HG02884 (cell line): ENCODE measurements at regions not wholly inside any gene's neighbourhood (a gene's known extent, or its start where the extent isn't known, plus 50 kb on each side); places are given as distances from the start of the nearest gene placed in this dataset.
"Not testable (repeated sequence)": the region's sequence is repeated elsewhere in the genome, so short reads cannot be mapped to it uniquely, and the experiment has no call there.

Source experiments
- ATAC-seq: cut with Tn5 transposase; IDR thresholded peaks from one replicate; pipeline ENCODE4 v1.9.1; 2021; ENCODE audit warnings: mild to moderate bottlenecking, moderate library complexity; ENCODE audit not compliant: unreplicated experiment

DNA sequence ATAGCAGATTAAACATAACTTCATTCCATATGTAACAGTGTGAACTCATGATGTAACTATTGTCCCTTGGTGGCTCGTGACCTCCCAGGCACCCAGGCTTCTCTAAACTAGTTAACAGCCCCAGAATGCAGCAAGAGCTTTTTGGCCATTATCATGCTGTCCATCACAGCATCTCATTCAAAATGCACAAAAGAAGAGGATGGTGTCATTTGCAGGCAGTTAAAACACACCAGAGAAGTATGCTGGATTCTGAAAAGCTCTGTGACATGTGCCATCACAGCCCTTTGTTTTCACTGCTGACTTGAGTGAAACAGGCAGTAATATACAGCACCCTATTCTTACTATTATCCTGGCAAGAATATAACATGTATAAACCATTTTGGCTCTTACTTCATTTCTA lies 117.6 kb upstream of the CHMP2B start:
- ATAC-seq: no peak

DNA sequence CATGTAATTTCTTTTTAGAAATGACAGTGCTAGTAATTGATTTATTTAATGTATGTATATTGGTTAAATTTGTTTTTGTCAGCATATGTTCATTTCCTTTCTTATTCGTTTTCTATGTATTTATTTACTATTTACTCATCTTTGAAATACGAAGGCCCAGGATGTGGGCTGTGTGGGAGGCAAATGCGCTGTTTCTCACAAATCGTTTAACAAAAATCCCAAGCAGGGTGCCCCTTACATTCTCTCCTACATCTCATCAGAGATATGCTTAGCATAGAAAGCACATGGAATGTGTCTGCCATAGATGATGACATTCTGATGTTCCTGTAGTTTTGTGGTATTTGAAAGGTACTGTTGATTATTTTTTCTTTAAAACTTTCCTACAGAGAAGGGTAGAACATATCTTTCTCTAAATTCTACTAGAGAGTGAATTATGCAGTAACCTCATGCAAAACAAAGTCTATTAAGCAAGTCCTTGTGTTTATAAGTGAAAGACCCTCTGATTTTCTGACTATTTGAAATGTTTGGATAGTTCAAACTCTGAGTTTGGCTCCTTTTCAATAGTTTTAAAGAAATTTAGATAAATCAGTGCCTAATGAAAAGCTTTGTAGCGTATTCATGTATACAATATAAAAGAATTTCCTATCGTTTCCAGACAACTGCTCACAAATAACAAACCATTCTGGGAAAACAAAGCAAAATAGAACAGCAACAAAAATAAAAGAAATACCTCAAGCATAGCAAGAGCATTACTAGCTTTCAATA lies 111.1 kb upstream of the VGLL3 start:
- no peak for ATAC-seq

DNA sequence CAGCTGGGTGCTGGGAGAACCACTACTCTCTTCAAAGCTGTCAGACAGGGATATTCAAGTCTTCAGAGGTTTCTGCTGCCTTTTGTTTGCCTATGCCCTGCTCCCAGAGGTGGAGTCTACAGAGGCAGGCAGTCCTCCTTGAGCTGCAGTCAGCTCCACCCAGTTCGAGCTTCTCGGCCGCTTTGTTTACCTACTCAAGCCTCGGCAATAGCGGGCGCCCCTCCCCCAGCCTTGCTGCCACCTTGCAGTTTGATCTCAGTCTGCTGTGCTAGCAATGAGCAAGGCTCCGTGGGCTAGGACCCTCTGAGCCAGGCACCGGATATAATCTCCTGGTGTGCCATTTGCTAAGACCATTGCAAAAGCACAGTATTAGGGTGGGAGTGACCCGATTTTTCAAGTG lies 106.8 kb upstream of the VGLL3 start:
- ATAC-seq: not testable (repeated sequence)

DNA sequence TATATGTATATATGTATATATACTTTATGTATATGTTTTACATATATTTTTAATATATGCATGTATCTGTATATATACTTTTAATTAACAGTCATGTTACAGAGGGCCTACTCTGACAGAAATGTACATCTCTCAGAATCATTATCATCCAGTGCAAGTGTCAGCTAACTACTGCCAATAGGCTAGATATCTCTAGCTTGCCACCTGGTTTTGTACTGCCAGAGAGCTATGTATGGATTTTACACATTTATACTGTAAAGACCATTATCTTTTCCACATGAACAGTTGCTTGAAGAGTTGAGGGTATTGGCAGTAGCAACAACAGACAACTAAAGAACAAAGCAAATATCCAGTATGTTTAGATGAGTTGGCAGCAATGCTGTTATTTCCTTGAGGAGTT lies 99.7 kb upstream of the VGLL3 start:
- no peak for ATAC-seq

DNA sequence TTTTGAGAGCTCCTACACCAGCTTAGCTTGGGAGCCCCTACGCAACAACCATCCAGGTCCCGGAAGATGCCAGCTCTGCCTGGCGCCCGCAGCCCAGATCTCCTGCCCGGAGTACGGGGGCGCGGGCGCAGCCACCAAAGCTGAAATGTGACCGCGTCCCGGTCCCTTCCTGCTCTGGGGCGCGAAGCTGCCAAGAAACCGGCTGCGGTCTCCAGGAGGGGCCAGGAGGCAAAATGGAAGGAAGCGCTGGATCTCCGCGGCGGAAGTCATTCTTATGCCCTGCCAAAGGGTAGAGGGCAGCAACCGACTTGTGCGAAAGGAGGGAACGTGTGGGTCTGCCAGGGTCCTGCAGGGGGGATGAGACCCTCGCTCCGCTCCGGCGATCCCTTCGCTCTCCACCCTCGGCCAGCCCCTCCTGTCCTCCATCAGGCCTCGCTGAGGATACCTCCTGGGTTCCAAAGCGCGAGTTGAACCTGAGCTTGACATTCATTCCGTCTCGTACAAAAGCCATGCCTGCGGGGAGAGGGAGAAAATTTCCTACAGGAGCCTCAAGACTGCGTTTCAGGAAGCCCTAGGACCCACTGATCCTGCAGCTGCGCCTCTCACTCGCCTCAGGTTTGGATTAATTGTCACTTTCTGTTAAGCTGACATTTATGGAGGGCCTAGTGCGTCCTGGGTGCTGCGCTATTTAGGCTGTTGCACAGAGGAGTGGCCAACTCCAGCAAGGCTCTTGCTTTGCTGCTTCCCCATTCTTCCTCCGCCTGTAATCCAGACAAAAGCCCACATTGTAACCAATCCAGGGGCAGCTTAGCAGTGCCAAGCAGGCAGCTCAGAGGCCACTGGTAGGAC lies 98.3 kb upstream of the VGLL3 start:
- peak; percentile 59 for ATAC-seq

DNA sequence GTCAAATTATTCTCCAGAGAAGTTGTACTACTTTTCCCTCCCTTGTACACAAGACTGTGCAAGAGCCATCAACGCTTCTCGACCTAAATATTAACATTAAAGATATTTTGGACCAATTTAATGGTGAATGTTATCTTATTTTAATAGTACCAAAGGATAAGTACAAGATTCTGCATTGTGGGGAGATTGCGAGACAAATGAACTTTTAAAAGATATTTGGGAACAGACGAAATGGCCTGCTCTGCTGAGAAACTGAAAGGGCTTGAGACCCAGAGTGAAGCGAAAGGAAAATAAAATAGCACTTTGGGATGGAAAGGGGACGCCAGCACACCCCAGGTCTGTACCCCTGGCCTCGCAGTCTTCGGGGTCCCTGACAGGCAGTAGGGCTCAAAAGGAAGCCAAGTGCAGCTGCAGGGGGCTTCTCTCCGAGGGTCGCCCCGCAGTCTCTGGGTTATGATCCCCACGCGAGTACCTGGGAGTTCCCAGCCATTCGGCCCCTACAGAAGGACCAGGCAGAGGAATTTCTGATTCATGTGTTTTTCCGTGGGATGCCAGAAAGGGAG lies 97.6 kb upstream of the VGLL3 start:
- ATAC-seq: no peak

DNA sequence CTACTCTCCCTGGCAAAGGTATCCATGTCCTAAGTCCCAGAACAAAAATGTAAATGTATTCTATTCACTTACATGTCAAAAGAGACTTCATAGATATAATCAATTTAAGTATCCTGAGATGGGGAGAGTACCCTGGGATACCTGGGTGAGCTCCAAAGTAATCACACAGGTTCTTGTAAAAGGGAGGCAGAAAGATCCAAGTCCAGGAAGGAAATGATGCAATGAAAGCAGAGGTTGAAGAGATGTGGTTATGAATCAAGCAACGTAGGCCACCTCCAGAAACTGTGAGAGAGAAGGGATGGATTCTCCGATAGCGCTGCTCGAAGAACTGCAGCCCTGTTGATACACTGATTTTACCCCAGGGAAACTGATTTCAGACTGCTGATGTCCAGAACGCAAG lies 93.9 kb upstream of the VGLL3 start:
- ATAC-seq: no peak

DNA sequence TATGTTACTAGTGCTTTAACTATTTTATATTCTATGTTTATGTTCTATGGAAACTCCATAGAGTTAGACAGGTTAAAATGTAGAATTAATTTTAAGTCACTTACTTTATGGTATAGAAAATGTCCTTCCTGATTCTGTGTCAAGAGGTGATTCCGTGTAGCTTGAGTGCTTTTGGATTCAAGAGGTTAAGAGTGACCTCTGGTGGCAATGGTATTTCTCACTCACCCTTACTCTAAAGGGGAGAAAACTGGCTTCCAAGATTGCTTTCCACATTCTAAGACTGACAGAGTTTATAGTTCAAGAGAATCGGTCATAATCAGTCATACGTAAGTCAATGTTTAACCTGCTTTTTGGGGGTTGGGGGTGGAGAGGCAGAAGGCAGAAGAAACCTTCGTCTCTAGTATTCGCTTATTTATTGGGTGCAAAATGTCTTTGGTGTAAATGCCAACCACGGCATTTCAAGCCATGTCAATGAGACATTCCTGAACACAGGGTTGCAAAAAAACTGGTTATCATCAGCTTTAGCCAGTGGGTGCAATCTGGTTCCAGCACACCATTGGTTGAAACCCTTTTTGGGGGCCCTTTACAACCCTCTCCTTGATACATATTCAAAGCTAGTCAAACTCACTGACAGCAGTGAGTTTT lies 92.0 kb upstream of the VGLL3 start:
- peak; percentile 73 for ATAC-seq

DNA sequence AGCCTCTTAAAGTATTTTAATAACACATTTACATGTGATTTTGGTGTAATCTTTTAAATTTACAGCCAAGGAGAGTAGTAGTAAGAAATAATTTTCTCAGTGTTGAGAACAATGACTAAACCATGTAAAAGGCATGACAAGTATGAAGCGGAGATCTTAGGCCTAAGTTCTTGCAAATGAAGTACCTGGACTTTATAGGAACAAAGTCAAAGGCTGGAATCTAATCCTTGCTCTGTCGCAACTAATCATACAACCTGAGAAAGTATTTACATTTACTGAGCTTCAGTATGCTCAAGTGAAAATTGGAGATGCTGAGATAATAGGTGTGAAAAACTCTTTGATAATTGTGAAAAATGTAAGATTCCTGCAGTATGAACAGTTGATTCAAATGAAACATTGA lies 86.4 kb upstream of the VGLL3 start:
- ATAC-seq: no peak

DNA sequence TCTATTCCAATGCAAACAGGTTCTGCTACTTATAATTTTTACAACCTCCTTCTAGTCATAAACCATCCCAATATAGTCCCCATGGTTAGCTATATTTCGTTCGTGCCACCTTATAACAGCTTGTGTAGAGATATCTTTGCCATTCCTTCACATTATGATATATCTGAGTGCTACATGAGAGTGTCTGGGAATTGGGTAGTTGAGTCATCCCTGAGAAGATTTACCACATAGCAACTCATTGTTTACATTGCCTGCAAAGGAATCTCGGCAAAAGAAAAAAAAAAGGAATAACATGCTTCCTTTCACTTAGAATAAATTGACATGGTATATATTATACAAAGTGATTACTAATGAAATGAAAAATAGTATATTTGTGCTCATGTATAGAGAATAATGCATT lies 86.0 kb upstream of the VGLL3 start:
- no peak for ATAC-seq

DNA sequence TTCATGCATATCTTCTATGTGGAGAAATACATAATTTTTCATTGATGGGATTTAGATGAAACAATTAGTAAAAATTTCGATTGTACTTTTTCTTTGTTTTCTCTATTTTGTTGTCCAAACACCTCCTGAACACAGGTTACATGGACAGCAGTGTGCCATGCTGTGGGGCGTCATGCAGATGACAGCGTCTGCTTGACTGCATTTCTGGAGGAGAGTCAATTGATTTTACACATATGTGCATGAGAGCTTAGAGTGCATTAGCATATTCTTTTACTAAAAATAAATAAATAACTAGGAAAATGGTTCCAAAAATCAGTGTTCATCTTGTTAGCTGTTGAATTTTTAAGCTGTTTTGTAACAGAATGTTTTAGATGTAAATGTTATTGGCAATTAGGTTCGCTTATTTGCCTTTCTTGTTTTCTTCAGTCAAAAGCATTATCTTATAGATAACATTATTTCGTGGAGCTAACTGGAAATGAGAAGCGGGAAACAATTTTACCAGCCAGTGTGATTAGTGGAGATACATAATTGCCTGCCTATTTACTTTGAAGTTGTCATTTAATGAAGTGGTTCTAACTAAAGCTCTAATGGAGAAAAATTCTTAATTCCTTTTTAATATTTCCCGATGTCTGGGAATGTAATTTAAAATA lies 82.7 kb upstream of the VGLL3 start:
- ATAC-seq: no peak

DNA sequence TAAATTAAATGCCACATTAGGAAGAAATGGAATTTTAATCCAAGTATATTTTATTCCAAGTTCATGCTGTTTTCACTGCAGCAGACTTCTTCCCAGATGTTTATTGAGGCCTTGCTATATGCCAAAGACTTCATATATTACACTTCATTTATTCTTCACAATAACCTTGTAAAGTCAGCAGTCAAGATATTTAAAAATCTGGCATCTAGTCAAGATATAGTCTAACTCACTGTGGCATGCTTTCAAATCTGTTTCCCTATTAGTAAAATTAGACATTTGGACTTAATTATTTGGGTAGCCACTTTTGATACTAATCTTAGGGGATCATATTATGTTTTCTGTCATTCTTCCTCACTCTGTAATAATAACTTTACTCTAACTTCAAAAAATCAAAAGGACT lies 81.5 kb upstream of the VGLL3 start:
- no peak for ATAC-seq

DNA sequence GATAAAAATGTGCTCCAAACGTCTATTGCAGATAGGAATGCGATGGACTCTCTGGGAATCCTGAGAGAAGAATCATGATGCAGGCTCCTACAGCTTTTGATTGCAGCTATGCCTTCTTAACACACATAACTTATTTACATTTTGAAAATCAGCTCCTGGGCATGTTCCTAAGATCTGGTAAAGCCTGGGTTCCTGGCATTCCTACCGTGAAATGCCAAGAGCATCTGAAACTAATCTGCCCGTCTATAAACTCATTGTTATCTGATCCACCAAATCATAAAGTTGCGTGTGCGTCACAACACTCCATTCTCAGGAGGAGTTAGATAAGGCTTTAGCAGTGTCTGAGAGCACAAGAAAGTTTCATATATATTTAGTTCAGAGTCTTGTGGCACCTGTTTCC lies 79.0 kb upstream of the VGLL3 start:
- ATAC-seq: no peak

DNA sequence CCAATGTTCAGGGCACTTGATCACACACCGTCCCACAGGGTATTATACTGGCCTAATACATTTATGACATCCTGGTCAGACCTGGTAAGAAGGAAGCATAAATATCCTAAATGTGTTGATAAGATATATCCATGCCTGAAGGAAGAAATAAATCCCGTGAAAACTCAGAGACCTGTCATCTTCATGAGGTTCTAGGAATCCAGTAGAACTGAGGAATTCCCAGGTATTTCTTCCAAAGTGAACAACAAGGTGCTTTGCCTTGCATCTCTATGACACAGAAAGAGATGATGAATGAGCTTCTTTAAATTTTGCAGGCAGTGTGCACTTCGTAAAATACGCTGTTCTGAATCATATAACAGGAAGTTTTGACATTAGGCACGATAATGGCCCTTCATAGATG lies 78.1 kb upstream of the VGLL3 start:
- no peak for ATAC-seq

DNA sequence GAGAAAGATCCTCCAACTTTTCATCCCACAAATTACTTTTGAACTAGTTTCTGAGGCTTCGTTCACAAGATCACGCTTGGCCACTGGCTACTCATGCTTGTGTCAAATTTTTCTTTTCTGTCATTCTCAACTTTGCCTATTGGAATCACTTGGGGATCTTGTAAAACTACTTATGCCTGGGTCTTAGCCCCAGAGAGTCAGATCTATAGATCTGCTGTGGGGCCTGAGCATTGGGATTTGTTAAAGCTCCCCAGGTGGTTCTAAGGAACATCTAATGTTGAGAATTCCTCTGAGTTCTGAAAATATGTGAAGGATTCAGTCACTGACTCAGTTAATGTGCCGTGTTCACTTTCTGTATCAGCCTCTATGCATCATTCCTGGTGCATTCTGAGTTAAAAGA lies 71.7 kb upstream of the VGLL3 start:
- ATAC-seq: no peak

DNA sequence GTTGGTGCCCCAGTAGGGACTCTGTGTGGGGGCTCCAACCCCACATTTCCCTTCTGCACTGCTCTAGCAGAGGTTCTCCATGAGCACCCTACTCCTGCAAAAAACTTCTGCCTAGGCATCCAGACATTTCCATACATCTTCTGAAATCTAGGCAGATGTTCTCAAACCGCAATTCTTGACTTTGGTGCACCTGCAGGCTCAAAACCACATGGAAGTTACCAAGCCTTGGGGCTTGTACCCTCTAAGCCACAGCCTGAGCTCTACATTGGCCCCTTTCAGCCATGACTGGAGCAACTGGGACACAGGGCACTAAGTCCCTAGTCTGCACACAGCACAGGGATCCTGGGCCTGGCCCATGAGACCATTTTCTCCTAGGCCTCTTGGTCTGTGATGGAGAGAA lies 66.5 kb upstream of the VGLL3 start:
- no peak for ATAC-seq

DNA sequence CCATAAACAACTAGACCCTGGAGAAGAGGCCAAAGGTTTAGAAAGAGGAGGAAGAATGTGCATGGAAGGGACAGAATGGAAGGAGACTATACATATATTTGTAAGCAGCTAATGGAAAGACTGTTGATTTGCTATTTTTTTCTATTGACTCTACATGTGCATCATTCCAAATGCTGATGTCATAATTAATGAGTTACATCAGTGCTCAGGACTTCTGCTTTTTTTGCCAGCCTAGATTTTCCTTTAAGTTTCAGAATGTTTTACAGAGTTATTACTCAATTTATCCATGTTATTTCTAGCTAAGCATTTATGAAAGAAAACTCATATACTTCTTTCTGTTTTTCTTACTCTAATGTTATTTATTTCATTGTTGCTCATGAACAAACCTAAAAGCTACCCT lies 62.6 kb upstream of the VGLL3 start:
- ATAC-seq: no peak

DNA sequence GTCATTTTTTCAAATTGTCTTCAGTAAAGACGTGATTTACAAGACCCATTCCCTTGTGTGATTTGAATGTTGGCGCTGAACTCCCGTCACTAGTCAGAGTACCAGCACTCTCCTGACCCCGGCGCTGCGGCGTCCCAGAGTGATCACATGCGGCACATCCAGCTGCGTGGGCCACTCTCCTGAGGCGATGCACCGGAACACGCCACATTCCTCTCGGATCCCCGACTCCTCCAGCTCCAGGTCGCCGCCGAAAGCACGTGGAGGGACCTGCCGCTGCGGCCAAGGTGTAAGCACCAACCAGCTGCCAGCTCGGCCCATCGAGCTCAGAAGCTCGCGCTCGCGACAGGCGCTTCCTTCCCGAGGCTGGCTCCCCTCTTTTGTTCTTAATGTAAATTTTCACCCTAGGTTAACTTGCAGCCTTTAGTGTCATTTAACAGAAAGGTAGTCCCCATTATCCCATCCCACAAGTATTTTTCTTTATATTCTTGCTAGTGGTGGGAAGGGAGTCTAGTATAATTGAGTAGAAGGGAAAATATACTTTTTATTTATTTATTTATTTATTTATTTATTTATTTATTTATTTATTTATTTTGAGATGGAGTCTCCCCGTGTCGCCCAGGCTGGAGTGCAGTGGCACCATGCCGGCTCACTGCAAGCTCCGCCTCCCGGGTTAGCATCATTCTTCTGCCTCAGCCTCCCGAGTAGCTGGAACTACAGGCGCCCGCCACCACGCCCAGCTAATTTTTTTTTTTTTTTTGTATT lies 61.7 kb upstream of the VGLL3 start:
- ATAC-seq: no peak

DNA sequence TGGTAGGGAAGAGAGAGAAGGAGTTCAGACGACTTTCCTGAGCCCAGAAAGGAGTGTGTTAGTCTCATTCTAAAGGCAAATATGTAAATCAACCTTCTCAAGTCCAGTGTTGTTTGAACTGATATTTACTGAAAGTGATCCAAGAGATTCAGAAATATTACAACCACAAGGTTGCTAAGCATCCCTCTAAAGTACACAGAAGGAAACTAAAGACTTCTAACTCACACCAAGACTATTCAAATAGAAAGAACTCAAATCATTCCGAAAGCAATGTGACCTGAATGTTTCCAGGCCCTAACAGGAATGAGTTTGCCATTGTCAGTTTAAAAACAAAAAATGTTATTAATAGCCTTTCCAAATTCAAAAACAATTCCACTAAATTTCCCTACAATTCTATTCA lies 56.9 kb upstream of the VGLL3 start:
- peak; percentile 55 for ATAC-seq

DNA sequence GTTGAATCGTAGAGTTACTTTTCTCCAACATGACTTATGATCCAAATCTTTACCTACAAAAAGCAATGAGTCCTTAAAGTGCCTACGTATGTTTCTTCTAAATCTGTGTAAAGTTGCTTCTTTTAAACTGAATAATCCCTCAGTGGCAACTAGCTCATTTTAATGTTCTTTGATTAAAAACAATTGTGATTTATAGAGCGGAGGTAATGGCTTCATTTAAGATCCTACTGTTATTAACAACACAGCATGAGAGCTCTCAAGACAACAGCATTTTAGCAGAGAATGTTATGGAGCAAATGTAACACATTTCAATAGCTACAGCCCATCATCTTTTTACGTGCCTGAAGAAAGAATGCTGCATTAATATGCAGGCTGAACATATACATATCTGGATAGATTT lies 55.3 kb upstream of the VGLL3 start:
- ATAC-seq: no peak
